ENCODE measurements at regions not wholly inside any gene's neighbourhood (a gene's known extent, or its start where the extent isn't known, plus 50 kb on each side); places are given as distances from the start of the nearest gene placed in this dataset.

DNA sequence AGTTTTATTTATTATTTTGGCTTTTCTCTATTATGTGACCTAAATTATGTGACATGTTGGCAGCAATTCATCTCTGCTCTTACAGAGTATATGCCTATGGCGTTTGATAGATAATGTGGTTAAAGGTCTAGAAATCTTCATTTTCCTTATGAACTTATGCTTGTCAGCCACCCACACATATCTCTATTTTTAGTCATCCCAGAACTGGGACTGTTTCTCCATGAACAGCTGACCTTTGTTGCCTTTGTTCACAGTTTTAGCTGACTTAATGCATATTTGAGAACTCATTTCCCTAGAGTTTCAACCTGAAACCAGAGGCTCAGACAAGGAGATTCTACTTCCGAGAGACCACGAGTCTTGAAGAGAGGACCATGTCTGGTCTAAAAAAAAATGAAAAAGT is 176.5 kb downstream of the RAP2B start:
- peaks cover 0 to 2% of the 10 kb centered on the region in 2 donors for H3K4me1 ChIP-seq (ENCODE audit: control insufficient read depth in 2 of 2, insufficient read depth in 1 of 2, low read depth in 1 of 2, low read length in 2 of 2)
- no peak overlapping the region for H3K18ac ChIP-seq (ENCODE audit: low read length)
- H3K4me3 ChIP-seq (ENCODE audit: low read length in 2 of 2), result no peak overlapping the region
- H3K14ac ChIP-seq (ENCODE audit: low read length), result no peak overlapping the region
- H2AK5ac ChIP-seq (ENCODE audit: low read depth, low read length), result no peak overlapping the region
- no peak overlapping the region for H2BK15ac ChIP-seq (ENCODE audit: low read length)
- no peak overlapping the region for H3K27ac ChIP-seq (replicated peaks; ENCODE audit: low read length)
- H3K79me1 ChIP-seq (ENCODE audit: low read depth, low read length), result no peaks in the 10 kb centered on the region
- no peak overlapping the region for H2AFZ ChIP-seq (ENCODE audit: low read length)
- H3K23ac ChIP-seq (ENCODE audit: low read depth, low read length, poor library complexity), result no peak overlapping the region
- H2BK12ac ChIP-seq (ENCODE audit: low read length), result no peak overlapping the region
- no peaks in the 10 kb centered on the region for H3K27me3 ChIP-seq (ENCODE audit: control insufficient read depth in 3 of 3, insufficient read depth in 3 of 3, low read depth in 1 of 3, low read length in 3 of 3)
- no peak overlapping the region for H2BK5ac ChIP-seq (ENCODE audit: low read length)
- H3K9me3 ChIP-seq (replicated peaks in 1 of 2; ENCODE audit: control insufficient read depth in 2 of 2, insufficient read depth in 1 of 2, low read depth in 1 of 2, low read length in 2 of 2), result peaks cover 0 to 2% of the 10 kb centered on the region in 2 donors
- DNase-seq (ENCODE audit: low spot score), result no peak
- no peak overlapping the region for H3K4me2 ChIP-seq (ENCODE audit: insufficient read depth, low read length, poor library complexity, severe bottlenecking)
- no peak overlapping the region for H3K9ac ChIP-seq (ENCODE audit: low read depth, low read length, poor library complexity)
- no peak overlapping the region for H4K8ac ChIP-seq (ENCODE audit: low read depth, low read length)
- no peaks in the 10 kb centered on the region for H3K36me3 ChIP-seq (replicated peaks in 1 of 2; ENCODE audit: control insufficient read depth in 2 of 2, insufficient read depth in 2 of 2, low read length in 2 of 2)
- no CpG with 5 or more reads among the region's 3 CpGs for WGBS, 2 donors (ENCODE audit: extremely low coverage in 2 of 2, insufficient read length in 2 of 2, insufficient replicate concordance in 1 of 2)
- H3K4ac ChIP-seq (ENCODE audit: low read length), result no peak overlapping the region
- H2BK120ac ChIP-seq (ENCODE audit: low read depth, low read length), result no peak overlapping the region
- H4K91ac ChIP-seq (ENCODE audit: low read depth, low read length, poor library complexity), result no peak overlapping the region

DNA sequence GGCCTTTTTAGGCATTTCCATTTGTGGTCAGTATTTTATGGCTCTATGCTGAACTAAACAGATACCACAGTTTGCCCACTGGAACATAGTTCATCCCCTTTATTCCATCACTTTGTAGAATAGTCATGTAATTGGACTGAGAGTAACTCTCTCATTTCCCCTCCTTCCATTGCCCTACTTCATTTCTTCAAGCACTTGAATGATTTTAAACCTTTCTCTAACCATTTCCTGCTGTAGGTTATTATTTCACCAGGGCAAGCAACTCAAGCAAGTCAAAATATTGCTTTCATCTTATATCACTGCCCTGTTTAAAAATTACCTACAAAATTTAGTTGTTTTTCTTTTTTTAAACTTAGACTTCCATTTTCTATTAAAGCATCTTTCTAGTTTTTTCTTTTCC is 177.0 kb downstream of the RAP2B start:
- DNase-seq (ENCODE audit: low spot score), result no peak
- Histone ChIP-seq H3K14ac (ENCODE audit: low read length) (no peak overlapping the region), H3K4me1 (ENCODE audit: control insufficient read depth in 2 of 2, insufficient read depth in 1 of 2, low read depth in 1 of 2, low read length in 2 of 2) (peaks cover 0 to 2% of the 10 kb centered on the region in 2 donors), H2AK5ac (ENCODE audit: low read depth, low read length) (no peak overlapping the region), H3K18ac (ENCODE audit: low read length) (no peak overlapping the region), H2BK15ac (ENCODE audit: low read length) (no peak overlapping the region), H3K4me3 (ENCODE audit: low read length in 2 of 2) (no peak overlapping the region), H4K8ac (ENCODE audit: low read depth, low read length) (no peak overlapping the region), H2BK12ac (ENCODE audit: low read length) (no peak overlapping the region), H2BK5ac (ENCODE audit: low read length) (no peak overlapping the region), H3K4me2 (ENCODE audit: insufficient read depth, low read length, poor library complexity, severe bottlenecking) (no peak overlapping the region), H3K79me1 (ENCODE audit: low read depth, low read length) (no peaks in the 10 kb centered on the region), H3K36me3 (replicated peaks in 1 of 2; ENCODE audit: control insufficient read depth in 2 of 2, insufficient read depth in 2 of 2, low read length in 2 of 2) (no peaks in the 10 kb centered on the region), H3K23ac (ENCODE audit: low read depth, low read length, poor library complexity) (no peak overlapping the region), H2AFZ (ENCODE audit: low read length) (no peak overlapping the region), H3K4ac (ENCODE audit: low read length) (no peak overlapping the region), H4K91ac (ENCODE audit: low read depth, low read length, poor library complexity) (no peak overlapping the region), H2BK120ac (ENCODE audit: low read depth, low read length) (no peak overlapping the region), H3K9ac (ENCODE audit: low read depth, low read length, poor library complexity) (no peak overlapping the region), H3K27me3 (ENCODE audit: control insufficient read depth in 3 of 3, insufficient read depth in 3 of 3, low read depth in 1 of 3, low read length in 3 of 3) (no peaks in the 10 kb centered on the region), H3K27ac (replicated peaks; ENCODE audit: low read length) (no peak overlapping the region), H3K9me3 (replicated peaks in 1 of 2; ENCODE audit: control insufficient read depth in 2 of 2, insufficient read depth in 1 of 2, low read depth in 1 of 2, low read length in 2 of 2) (peaks cover 0 to 2% of the 10 kb centered on the region in 2 donors)

DNA sequence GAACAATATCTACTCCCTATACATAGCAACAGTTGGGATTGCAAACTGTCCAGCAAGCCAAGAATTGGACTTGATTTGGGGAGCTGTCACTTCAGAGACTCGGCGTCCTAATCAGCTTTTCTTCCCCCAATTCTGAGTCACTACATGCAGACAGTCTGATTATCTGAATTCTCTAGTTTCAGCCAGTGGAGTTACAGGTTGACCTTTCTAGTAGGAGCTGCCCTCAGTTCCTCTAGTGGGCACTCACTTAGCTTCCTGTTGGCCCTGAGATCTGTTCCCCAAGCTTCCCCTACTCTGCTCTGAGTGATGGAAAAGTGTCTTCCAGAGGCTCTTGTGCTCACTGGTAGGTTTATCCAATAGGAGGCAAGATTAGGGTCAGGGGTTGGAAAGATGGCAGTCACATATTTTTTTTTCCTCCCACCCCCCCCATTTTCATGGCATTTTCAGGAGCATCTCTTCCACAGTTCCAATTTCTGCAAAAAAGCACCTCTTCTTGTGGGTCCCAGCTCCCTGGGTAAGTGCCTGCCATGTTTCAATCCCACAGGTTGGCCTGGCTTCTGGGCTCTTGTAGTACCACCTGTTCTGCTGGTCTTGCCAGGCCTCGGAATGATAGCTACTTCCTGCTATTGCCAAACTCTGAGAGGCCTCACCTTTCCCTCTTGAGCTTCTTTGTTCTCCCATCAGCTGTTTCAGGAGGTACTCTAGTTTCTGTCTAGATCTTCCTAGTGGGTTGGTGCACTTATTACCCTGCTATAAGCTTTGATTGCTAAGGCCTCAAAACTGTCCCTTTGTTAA is 182.2 kb downstream of the RAP2B start:
- H2BK120ac ChIP-seq (ENCODE audit: low read depth, low read length), result no peak overlapping the region
- no peak overlapping the region for H3K27ac ChIP-seq (replicated peaks; ENCODE audit: low read length)

DNA sequence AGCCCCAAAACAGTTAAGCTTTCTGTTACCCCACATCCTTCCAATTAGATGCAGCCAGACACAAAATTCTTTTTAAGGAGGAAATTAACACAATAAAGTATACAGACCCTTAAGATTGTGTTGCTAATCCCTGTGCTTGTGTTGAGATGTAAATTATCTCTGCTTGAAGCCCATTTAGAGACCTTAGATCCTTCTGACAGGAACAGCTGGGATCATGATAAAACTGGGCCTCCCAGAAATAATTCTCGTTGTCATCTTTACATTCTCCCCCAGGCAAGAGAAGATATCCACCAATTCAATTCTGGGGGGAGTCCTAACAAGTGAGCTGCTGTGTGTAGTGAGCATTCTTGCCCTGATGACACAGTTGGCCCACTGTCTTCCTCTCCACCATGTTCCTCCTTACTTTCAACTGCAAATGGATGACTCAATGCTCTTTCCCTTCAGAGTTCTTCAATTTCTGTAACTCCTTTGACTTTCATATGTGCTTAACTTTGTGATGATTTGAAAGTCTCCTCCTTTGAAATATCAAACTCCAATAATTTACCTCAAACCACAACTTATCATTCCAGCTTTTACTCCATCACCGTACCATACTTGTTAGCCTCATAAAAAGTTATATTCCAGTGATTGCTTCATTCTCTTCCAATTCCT is 186.6 kb downstream of the RAP2B start:
- Histone ChIP-seq H4K8ac (ENCODE audit: low read depth, low read length) (no peak overlapping the region), H2BK120ac (ENCODE audit: low read depth, low read length) (no peak overlapping the region), H3K4me3 (ENCODE audit: low read length in 2 of 2) (no peak overlapping the region), H3K23ac (ENCODE audit: low read depth, low read length, poor library complexity) (no peak overlapping the region), H2AK5ac (ENCODE audit: low read depth, low read length) (no peak overlapping the region), H3K27me3 (ENCODE audit: control insufficient read depth in 3 of 3, insufficient read depth in 3 of 3, low read depth in 1 of 3, low read length in 3 of 3) (no peaks in the 10 kb centered on the region), H3K4me1 (ENCODE audit: control insufficient read depth in 2 of 2, insufficient read depth in 1 of 2, low read depth in 1 of 2, low read length in 2 of 2) (no peaks in the 10 kb centered on the region), H3K18ac (ENCODE audit: low read length) (no peak overlapping the region), H3K4ac (ENCODE audit: low read length) (no peak overlapping the region), H3K14ac (ENCODE audit: low read length) (no peak overlapping the region), H3K4me2 (ENCODE audit: insufficient read depth, low read length, poor library complexity, severe bottlenecking) (no peak overlapping the region), H3K36me3 (replicated peaks in 1 of 2; ENCODE audit: control insufficient read depth in 2 of 2, insufficient read depth in 2 of 2, low read length in 2 of 2) (no peaks in the 10 kb centered on the region), H3K9me3 (replicated peaks in 1 of 2; ENCODE audit: control insufficient read depth in 2 of 2, insufficient read depth in 1 of 2, low read depth in 1 of 2, low read length in 2 of 2) (no peaks in the 10 kb centered on the region), H3K79me1 (ENCODE audit: low read depth, low read length) (no peaks in the 10 kb centered on the region), H4K91ac (ENCODE audit: low read depth, low read length, poor library complexity) (no peak overlapping the region), H3K9ac (ENCODE audit: low read depth, low read length, poor library complexity) (no peak overlapping the region), H2AFZ (ENCODE audit: low read length) (no peak overlapping the region), H2BK12ac (ENCODE audit: low read length) (no peak overlapping the region), H2BK5ac (ENCODE audit: low read length) (no peak overlapping the region), H2BK15ac (ENCODE audit: low read length) (no peak overlapping the region), H3K27ac (replicated peaks; ENCODE audit: low read length) (no peak overlapping the region)
- 100% methylated on average over 1 of the region's 2 CpGs for WGBS, 2 donors (ENCODE audit: extremely low coverage in 2 of 2, insufficient read length in 2 of 2, insufficient replicate concordance in 1 of 2)
- no peak for DNase-seq (ENCODE audit: low spot score)

More for the DNA sequence above, 182.2 kb downstream of the RAP2B start:
- WGBS, 2 donors (ENCODE audit: extremely low coverage in 2 of 2, insufficient read length in 2 of 2, insufficient replicate concordance in 1 of 2), result no CpG with 5 or more reads among the region's 3 CpGs
- Histone ChIP-seq H2BK12ac (ENCODE audit: low read length) (no peak overlapping the region), H3K4me2 (ENCODE audit: insufficient read depth, low read length, poor library complexity, severe bottlenecking) (no peak overlapping the region), H2BK5ac (ENCODE audit: low read length) (no peak overlapping the region), H2AK5ac (ENCODE audit: low read depth, low read length) (no peak overlapping the region), H3K36me3 (replicated peaks in 1 of 2; ENCODE audit: control insufficient read depth in 2 of 2, insufficient read depth in 2 of 2, low read length in 2 of 2) (no peaks in the 10 kb centered on the region), H3K27me3 (ENCODE audit: control insufficient read depth in 3 of 3, insufficient read depth in 3 of 3, low read depth in 1 of 3, low read length in 3 of 3) (no peaks in the 10 kb centered on the region), H3K79me1 (ENCODE audit: low read depth, low read length) (no peaks in the 10 kb centered on the region), H2AFZ (ENCODE audit: low read length) (no peak overlapping the region), H3K4me1 (ENCODE audit: control insufficient read depth in 2 of 2, insufficient read depth in 1 of 2, low read depth in 1 of 2, low read length in 2 of 2) (no peaks in the 10 kb centered on the region), H3K18ac (ENCODE audit: low read length) (no peak overlapping the region), H2BK15ac (ENCODE audit: low read length) (no peak overlapping the region), H4K91ac (ENCODE audit: low read depth, low read length, poor library complexity) (no peak overlapping the region), H3K9me3 (replicated peaks in 1 of 2; ENCODE audit: control insufficient read depth in 2 of 2, insufficient read depth in 1 of 2, low read depth in 1 of 2, low read length in 2 of 2) (peaks cover 0 to 2% of the 10 kb centered on the region in 2 donors), H3K4me3 (ENCODE audit: low read length in 2 of 2) (no peak overlapping the region), H3K14ac (ENCODE audit: low read length) (no peak overlapping the region), H4K8ac (ENCODE audit: low read depth, low read length) (no peak overlapping the region), H3K4ac (ENCODE audit: low read length) (no peak overlapping the region), H3K9ac (ENCODE audit: low read depth, low read length, poor library complexity) (no peak overlapping the region), H3K23ac (ENCODE audit: low read depth, low read length, poor library complexity) (no peak overlapping the region)
- no peak for DNase-seq (ENCODE audit: low spot score)
